GM12878 (cell line): ENCODE measurements at regions not wholly inside any gene's neighbourhood (a gene's known extent, or its start where the extent isn't known, plus 50 kb on each side); places are given as distances from the start of the nearest gene placed in this dataset.
"Not testable (repeated sequence)": the region's sequence is repeated elsewhere in the genome, so short reads cannot be mapped to it uniquely, and the experiment has no call there.

ENCODE experiments used
- CBFB ChIP-seq: IDR thresholded peaks from 2 replicates; pipeline ENCODE4 v1.6.1; 2016; ENCODE audit warnings: antibody characterized with exemption, low read depth
- CTCF ChIP-seq, 3 experiments: IDR thresholded peaks in 2 of 3; conservative IDR thresholded peaks in 1 of 3; 2 replicates each; pipeline ENCODE4 v1.5.1; 2011; ENCODE audit warnings: low read depth in 3 of 3, low read length in 3 of 3, mild to moderate bottlenecking in 3 of 3, control low read depth in 2 of 3, moderate library complexity in 2 of 3, inconsistent platforms in 1 of 3, mixed read lengths in 1 of 3; ENCODE audit not compliant: control insufficient read depth in 2 of 3, insufficient read depth in 1 of 3; ENCODE audit errors: extremely low read depth in 1 of 3
- FOXM1 ChIP-seq: IDR thresholded peaks from 2 replicates; pipeline ENCODE4 v1.6.1; 2012; ENCODE audit warnings: low read depth, mild to moderate bottlenecking, inconsistent platforms, low read length, moderate library complexity
- HCFC1 ChIP-seq: fragments of 150-350 bp; IDR thresholded peaks from 2 replicates; pipeline ENCODE4 v1.6.1; 2014; ENCODE audit warnings: low read length
- NFIC ChIP-seq: IDR thresholded peaks from 2 replicates; pipeline ENCODE4 v1.6.1; 2012; ENCODE audit warnings: low read depth, mild to moderate bottlenecking, inconsistent platforms, low read length, moderate library complexity
- ZNF24 ChIP-seq: fragments of 450-650 bp; IDR thresholded peaks from 2 replicates; pipeline ENCODE4 v1.6.1; 2017; ENCODE audit warnings: antibody characterized with exemption, mild to moderate bottlenecking

GRCh38 chr11:8774916-8775315, 92.3 kb downstream of the RPL27A start:
- not testable (repeated sequence) for TF ChIP-seq ZNF24; CTCF (IDR thresholded peaks at IDR 0.05 in 2 of 3, conservative IDR thresholded peaks at IDR 0.05 in 1 of 3; ENCODE audit: control insufficient read depth in 2 of 3, extremely low read depth in 1 of 3, insufficient read depth in 1 of 3, low read depth in 3 of 3, low read length in 3 of 3); HCFC1; NFIC; CBFB; FOXM1
